ENCODE measurements at regions not wholly inside any gene's neighbourhood (a gene's known extent, or its start where the extent isn't known, plus 50 kb on each side); places are given as distances from the start of the nearest gene placed in this dataset.

DNA sequence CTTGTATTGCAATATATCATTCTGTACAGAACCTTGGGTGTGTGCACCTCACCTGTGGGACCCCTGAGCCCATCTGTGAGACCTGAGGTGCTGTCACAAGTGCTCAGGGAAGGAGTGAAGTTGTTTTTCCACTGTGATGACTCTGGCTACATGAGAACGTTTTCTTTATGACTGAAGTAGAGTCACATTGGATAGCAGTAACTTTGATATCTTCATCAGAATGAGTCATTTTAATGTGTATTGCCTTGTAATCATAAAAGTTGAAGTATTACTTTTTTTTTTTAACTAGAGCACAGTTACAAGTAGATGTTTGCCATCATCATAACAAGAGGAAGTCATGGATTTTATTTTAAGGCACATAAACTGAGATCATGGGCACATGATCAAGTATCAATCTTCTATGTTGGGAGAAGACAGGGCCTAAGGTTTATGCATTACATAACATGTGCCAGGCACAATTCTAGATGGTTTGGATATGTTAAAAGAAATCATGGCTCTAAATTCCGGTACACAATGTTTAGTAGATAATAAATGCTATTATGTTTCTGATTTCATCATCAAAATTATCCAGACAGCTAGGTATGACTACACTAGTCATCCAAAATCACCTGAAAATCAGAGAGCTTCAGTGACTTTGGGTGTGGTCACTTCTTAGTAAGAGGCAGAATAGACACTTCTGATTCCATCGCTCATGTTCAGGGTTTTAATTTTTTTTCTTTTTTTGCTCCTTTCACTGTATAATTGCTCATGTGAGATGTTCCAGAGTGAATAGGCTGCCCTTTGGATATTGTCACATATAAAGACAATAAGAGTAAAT, 82.7 kb upstream of the KLF6 start:
- DNase-seq (ENCODE audit: low spot score), result no peak
- Mint-ChIP-seq H3K27ac (ENCODE audit: unreplicated experiment) (no peak overlapping the region), H3K27me3 (ENCODE audit: low read depth) (no peaks in the 10 kb centered on the region), H3K9me3 (ENCODE audit: low read depth) (no peaks in the 10 kb centered on the region), H3K4me1 (ENCODE audit: low read depth) (peaks cover 32% of the 10 kb centered on the region), H3K4me3 (ENCODE audit: unreplicated experiment) (no peak overlapping the region), H3K36me3 (ENCODE audit: low read depth) (no peaks in the 10 kb centered on the region)
- TF ChIP-seq, protein P1, sequence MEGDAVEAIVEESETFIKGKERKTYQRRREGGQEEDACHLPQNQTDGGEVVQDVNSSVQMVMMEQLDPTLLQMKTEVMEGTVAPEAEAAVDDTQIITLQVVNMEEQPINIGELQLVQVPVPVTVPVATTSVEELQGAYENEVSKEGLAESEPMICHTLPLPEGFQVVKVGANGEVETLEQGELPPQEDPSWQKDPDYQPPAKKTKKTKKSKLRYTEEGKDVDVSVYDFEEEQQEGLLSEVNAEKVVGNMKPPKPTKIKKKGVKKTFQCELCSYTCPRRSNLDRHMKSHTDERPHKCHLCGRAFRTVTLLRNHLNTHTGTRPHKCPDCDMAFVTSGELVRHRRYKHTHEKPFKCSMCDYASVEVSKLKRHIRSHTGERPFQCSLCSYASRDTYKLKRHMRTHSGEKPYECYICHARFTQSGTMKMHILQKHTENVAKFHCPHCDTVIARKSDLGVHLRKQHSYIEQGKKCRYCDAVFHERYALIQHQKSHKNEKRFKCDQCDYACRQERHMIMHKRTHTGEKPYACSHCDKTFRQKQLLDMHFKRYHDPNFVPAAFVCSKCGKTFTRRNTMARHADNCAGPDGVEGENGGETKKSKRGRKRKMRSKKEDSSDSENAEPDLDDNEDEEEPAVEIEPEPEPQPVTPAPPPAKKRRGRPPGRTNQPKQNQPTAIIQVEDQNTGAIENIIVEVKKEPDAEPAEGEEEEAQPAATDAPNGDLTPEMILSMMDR (IDR thresholded peaks at IDR 0.05), result no peak

DNA sequence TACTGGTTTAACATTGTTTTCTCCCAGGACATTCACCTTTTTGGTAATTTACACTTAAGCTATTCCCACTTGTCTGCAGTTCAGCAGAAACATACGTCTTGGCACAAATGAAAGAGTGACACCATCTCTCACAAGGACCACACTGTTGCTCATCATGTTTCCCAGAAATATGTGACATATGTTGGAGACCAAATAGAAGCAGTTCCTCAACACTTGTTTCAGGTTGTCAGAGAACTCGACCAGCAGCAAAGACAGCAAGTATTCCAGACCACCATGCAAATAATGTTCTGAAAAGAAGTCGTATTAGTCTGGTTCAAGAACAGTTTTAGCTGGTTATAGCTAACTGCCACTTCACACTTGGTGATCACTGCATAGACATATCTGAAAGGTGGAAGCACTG, 81.3 kb upstream of the KLF6 start:
- DNase-seq (ENCODE audit: low spot score), result no peak
- TF ChIP-seq, protein P1 (IDR thresholded peaks at IDR 0.05), result no peak

DNA sequence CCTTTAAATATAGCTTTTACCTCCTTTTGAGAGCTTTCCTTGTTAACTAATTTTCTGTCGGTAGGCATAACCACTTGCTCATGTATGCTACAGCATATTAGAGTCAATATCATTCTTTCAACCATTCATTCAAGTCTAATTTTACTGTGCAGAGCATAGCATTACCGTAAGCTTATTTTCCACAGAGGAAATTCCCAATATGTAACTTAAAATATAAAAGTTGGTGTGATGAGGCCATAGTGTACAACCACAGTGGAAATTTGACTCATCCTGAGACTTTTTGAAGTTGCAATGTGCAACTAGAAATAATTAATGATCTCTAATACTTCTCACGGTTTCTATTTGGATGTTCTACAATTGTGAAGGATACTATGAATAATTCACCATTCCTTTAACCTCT, 80.6 kb upstream of the KLF6 start:
- no peaks in the 10 kb centered on the region for H3K9me3 Mint-ChIP-seq (ENCODE audit: low read depth)
- H3K4me1 Mint-ChIP-seq (ENCODE audit: low read depth), result peaks cover 43% of the 10 kb centered on the region
- DNase-seq (ENCODE audit: low spot score), result no peak
- H3K4me3 Mint-ChIP-seq (ENCODE audit: unreplicated experiment), result no peak overlapping the region
- TF ChIP-seq, protein P1 (IDR thresholded peaks at IDR 0.05), result no peak
- no peaks in the 10 kb centered on the region for H3K27me3 Mint-ChIP-seq (ENCODE audit: low read depth)
- no peak overlapping the region for H3K27ac Mint-ChIP-seq (ENCODE audit: unreplicated experiment)
- no peaks in the 10 kb centered on the region for H3K36me3 Mint-ChIP-seq (ENCODE audit: low read depth)

More for the DNA sequence above, 81.3 kb upstream of the KLF6 start:
- no peaks in the 10 kb centered on the region for H3K36me3 Mint-ChIP-seq (ENCODE audit: low read depth)
- H3K9me3 Mint-ChIP-seq (ENCODE audit: low read depth), result no peaks in the 10 kb centered on the region
- H3K4me3 Mint-ChIP-seq (ENCODE audit: unreplicated experiment), result no peak overlapping the region
- H3K27ac Mint-ChIP-seq (ENCODE audit: unreplicated experiment), result peak overlapping the region; percentile 8
- H3K4me1 Mint-ChIP-seq (ENCODE audit: low read depth), result peaks cover 36% of the 10 kb centered on the region
- no peaks in the 10 kb centered on the region for H3K27me3 Mint-ChIP-seq (ENCODE audit: low read depth)

DNA sequence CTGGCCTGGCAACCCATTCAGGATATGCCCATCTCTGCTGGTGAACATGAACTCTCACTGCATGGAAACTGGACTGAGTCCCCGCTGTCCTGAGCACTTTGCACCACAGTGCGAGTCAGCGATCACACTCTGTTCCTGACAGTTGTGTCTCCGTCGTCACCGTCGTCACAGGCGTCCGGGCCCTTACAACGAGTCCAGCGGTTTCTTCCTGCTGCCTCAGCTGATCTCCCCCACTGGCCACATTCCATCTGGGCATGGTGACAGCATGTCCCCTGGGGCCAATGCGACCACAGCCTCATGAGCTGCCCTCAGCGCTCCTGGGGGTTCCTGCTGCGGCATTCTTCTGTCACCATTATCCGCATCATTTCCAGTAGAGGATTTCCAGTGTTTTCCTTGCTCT, 76.8 kb upstream of the KLF6 start:
- DNase-seq (ENCODE audit: low spot score), result no peak
- Mint-ChIP-seq H3K4me1 (ENCODE audit: low read depth) (peaks cover 31% of the 10 kb centered on the region), H3K4me3 (ENCODE audit: unreplicated experiment) (peak overlapping the region; percentile 42), H3K27ac (ENCODE audit: unreplicated experiment) (peak overlapping the region; percentile 97), H3K9me3 (ENCODE audit: low read depth) (no peaks in the 10 kb centered on the region), H3K27me3 (ENCODE audit: low read depth) (no peaks in the 10 kb centered on the region), H3K36me3 (ENCODE audit: low read depth) (no peaks in the 10 kb centered on the region)
- TF ChIP-seq, protein P1 (IDR thresholded peaks at IDR 0.05), result no peak

DNA sequence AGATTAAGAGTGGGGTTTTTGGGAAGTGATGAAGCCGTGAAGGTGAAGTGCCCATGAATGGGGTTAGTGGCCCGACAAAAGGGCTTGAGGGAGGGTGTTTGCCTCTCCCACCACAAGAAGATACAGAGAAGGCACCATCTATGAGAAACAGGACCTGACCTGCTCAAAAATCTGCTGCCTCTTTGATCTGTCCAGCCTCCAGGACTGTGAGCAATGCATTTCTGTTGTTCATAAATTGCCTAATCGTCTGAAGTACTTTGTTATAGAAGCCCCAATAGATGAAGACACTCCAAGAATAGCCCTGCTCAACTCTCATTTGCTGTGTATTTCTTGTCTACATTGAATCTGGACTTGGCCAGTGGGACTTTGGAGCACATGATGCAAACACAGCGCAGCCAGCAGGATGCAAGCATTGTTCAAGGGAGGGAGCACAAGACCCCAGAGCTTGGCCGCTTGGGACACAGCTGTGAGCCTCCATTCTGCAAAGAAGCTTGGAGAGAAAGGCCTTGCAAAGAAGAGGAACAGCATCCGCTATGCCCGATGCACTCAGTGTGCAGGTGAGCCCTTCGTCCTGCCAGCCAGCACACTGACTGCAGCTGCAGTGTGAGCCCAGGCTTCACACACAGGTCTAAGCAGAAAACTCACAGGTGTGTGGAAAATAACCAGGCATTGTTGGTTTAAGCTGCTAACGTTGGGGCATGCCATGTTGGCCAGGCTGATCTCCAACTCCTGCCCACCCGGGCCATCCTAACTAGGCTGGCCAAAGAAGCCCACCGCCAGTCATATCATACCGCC, 73.2 kb upstream of the KLF6 start:
- peaks cover 37% of the 10 kb centered on the region for H3K4me1 Mint-ChIP-seq (ENCODE audit: low read depth)
- no peaks in the 10 kb centered on the region for H3K9me3 Mint-ChIP-seq (ENCODE audit: low read depth)
- no peak overlapping the region for H3K27ac Mint-ChIP-seq (ENCODE audit: unreplicated experiment)
- H3K36me3 Mint-ChIP-seq (ENCODE audit: low read depth), result no peaks in the 10 kb centered on the region
- H3K4me3 Mint-ChIP-seq (ENCODE audit: unreplicated experiment), result no peak overlapping the region
- TF ChIP-seq, protein P1 (IDR thresholded peaks at IDR 0.05), result no peak
- DNase-seq (ENCODE audit: low spot score), result no peak
- no peaks in the 10 kb centered on the region for H3K27me3 Mint-ChIP-seq (ENCODE audit: low read depth)

All from chondrocyte (in vitro differentiated cells).